ENCODE measurements at regions not wholly inside any gene's neighbourhood (a gene's known extent, or its start where the extent isn't known, plus 50 kb on each side); places are given as distances from the start of the nearest gene placed in this dataset.

DNA sequence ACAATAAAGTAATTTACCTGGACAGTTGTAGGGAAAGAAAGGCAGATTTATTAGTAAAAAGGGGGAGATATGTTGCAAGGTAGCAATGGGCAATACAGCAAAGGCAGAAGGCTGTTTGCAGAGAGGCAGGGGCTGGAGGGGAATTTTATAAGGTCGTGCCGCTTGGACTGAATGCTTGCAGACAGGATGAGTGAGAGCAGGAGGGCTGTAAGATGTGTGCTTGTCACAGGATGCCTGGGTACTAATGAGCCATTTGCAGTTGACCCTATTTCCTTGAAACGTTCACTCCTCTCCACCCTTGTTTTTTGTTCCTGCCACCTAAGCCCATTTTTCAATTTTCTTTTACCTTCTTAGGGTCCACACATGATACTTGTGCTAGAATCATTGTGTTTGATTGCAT lies 214.7 kb downstream of the TRAM1L1 start:
- DNase-seq, result no peak

DNA sequence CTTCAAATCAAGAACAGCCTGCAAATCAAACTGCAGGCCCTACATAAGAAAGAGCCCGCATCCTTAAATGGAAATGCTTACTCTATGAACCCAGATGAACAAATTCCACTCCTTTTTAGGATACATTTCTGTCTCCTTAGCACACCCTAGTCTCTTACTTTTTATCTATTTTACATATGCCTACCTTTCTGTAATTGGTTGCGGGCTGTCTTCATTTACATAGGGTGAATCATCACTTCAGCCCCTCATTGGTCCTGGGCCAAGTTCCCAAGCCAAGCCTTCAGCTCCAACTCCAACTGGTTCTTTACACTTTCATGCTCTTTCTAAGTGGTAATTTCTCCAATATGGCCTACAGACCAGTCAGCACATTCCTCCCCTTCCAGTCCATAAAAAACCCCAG lies 219.3 kb downstream of the TRAM1L1 start:
- DNase-seq, result no peak

DNA sequence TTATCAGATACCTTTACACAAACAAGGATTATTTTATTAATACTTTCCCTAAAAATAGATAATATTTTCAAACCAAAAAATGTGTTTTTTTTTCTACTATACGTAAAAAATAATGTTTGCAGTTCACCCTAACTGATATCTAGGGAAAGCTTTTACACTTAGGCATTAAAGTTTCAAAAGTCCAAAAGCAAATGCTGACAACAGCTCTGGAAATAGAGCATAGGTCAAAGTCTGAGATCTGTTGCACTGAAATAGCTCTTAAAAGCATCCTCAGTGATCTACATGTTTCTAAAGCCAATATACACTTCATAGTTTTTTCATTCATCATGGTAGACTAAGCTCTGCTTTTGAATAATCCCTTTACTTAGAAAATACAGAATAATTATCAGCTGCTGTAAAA lies 222.8 kb downstream of the TRAM1L1 start:
- no peak for DNase-seq

DNA sequence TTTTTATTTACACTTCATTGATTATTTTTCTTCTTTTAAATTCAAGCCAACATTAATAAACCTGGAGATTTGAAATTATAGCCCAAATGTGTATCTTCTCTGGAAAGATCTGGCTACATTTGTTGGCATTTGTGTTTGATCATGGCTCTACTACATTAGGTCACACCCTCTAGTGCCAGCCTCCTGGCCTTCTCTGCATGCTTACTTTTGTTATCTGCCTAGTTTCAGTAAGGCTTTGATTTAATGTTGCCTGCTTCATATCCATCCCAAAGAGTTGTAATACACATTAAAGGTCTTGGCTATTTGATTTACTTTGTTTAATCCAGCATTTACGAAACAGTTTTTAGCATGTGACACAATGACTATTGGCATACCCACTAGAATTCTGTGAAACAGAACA lies 224.5 kb downstream of the TRAM1L1 start:
- no peak for DNase-seq

DNA sequence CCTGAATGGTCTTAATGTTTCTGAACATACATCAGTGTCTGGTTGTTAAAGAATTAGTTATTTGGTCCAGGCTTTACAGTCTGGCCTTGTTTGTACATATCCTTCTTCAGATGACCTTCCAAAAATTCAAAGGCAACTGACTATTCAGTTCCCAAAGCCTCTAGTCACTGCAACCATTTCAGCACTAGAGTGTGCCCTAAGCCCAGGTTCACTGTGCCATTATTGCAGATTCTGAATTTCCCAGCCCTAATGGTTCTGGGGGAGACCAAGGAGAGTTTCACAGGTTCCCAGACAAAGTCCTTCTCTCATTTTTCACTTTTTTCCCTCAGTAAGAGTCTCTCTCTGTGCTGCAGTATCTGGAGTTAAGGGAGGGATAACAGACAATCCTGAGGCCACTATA lies 235.8 kb downstream of the TRAM1L1 start:
- DNase-seq, result no peak

DNA sequence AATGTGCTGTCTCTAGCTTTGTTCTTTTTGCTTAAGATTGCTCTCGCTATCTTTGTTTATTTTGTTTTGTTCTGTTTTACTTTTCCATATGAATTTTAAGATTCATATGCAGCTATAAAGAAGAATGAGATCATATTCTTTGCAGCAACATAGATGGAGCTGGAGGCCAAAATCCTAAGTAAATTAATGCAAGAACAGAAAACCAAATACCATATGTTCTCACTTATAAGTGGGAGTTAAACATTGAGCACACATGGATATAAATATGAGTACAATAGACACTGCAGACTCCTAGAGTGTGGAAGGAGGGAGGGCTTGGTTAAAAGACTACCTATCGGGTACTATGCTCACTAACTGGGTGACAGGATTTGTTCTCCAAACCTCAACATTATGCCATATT lies 237.8 kb downstream of the TRAM1L1 start:
- no peak for DNase-seq

DNA sequence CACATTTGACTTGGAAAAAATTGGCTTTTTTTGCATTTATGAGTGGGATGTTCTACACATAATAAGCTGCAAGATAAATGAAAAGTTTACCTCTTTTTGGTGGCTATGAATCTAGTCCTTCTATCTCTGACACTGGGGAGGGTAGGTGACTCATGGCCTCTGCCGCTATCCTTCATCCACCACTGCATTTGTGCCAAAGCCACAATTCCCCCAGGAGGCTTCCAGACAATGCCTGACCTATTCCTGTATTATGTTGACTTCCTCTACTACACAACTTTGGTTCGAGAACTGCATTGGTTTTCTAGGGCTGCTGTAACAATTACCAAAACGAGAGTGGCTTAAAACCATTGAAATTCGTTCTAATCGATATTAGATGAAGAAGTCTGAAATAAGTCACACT lies 245.6 kb downstream of the TRAM1L1 start:
- DNase-seq, result no peak

DNA sequence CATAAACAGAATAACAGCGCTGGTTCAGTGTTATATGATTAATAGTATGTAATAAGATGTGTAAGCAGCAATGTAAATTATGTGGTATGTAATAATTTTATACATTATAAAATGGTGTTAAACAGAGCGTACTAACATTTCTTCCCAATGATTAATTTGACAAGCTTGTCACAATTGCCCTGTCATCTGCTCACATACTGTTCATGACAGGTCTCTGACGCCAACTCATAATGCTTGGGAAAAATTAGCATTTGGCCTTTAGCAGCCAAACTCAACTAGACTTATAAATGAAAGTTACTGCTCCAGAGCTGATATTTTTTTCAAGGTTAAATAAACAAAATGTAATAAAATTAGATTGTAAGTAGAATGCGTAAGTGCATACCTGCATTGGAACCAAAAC lies 246.8 kb downstream of the TRAM1L1 start:
- DNase-seq, result no peak

DNA sequence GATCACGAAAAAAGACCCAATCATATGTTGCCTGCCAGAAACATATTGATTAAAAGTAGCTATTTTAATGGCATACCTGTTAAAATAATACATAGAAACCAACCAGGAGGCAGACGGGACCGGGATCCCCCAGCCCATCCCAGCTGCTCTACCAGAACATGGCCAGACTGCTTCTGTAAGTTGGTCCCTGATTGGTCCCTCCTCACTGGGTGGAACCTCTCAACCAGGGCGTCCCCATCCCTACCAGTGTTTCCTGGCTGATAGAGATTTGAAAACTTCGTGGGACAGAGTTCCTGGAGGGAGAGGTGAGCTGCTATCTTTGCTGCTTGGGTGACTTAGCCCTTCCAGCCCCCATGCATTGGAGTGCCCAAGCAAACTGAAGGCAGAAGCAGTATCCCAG lies 256.2 kb downstream of the TRAM1L1 start:
- DNase-seq, result no peak

DNA sequence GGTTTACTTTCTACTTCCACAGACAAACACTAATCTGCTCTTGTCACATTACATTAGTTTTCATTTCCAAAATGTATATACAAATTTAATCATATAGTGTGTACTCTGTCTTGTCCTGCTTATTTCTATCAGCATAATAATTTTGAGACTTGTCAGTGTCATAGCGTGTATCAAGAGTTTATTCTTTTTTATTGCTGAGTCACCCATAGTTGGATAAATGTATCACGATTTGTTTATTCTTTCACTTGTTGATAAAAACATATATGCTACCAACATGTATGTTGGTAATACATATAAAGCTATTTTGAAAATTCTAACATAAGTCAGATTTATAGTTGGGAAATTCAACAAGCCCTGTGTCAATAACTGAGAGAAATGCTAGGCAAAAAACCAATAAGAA lies 261.2 kb downstream of the TRAM1L1 start:
- DNase-seq, result no peak

DNA sequence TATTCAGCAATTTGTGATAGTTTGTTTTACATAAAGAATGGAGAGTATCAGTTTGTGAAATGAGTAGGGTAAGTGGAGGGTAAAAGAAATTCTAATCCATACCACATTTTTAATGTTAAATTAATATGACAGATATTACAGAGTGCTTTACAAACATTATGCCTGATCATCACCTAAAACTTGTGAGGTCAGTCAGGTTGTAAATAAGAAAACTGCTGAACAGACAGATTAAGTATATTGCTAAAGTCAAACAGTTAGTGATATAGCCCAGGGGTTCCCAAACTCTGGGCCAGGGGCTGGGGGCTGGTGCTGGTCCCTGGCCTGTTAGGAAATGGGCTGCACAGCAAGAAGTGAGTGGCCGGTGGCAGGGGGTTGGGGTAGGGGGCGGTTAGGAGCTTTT lies 273.6 kb downstream of the TRAM1L1 start:
- DNase-seq, result no peak

DNA sequence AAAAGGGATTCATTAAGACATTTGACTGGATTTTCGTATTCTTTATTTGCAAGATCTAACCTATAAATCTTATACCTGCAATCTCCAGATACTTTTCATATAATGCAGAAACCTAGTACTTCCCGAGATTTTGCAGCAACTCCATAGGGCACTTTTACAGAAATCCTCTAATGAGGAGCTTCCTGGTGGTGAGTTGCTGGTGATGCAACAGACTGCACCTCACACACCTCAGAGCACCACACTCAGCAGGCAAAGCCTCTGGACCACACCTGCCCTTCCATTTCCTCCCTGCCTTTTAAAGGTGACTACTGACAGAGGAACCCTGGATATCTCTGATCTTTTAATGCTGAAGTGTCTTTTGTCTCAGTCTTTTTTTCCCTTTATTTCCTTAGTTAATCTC lies 289.4 kb downstream of the TRAM1L1 start:
- no peak for DNase-seq

DNA sequence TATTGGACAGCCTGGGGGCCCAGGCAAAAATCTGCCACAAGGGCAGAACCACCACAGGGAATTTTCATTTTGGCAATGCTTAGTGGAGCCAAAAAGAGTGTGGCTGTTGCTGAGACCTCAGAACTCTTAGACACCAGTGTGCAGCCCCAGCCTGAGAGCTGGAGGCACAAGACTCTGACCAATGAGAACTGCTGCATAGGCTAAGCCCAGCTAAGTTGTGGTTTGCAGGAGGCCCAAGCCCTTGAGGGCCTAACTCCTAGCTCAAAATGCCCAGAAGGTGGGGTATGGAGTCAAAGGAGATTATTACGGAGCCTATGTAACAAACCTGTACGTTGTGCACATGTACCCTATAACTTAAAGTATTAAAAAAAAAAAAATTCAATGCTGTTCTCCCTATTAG lies 296.7 kb downstream of the TRAM1L1 start:
- DNase-seq, result no peak

DNA sequence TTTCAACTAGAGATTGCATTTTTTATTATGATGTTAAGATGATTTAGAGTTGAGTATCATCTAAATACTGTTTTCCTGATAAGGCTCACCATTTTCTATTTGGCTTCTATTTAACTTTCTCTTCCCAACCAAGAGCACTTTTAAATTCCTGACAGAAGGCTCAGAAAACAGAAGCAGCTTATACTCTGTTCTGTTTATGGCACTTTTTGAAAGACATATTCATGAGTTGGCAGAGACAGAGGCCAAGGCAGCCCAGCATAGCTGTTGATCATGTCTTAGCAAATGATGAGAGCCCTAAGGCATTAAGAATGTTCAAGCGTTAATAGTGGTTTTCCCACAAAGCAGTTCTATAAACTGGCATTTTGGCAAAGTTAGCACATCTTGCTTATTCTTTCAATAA lies 330.3 kb downstream of the TRAM1L1 start:
- no peak for DNase-seq

DNA sequence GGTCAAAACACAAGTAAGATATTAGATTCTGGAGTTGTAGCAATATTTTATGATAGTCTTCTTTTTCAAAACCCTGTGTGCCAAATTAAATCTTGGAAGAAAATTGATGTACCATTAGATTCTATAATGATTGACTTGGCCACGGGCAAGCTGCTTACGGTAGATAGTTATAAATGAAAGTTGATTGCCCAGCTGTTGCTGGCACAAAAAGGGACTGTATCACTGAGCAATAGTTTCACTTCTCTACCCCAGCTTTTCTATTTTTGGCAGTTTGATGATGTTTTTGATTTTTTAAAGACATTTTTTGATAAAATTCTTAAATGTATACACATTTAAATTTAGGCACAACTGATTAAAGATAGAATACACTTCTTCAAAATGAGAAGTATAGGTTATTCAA lies 333.3 kb downstream of the TRAM1L1 start:
- no peak for DNase-seq

DNA sequence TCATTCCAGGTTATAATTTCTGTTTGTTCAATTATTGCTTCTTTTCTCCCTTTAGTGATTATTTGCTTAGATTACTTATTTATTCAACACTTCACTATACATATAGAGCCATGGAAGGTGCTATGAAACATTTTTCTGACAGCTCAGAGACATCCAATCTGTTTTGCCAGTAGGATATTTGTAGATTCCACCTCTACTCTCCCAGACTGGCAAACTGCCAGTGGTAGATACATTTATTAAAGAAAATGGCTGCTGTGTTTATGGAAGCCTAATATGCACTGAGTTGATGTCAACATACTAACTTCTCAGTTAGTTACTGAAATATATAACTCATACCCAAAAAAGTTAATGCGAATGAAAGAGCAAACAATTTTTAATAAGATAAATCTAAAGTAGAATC lies 348.6 kb downstream of the TRAM1L1 start:
- no peak for DNase-seq

DNA sequence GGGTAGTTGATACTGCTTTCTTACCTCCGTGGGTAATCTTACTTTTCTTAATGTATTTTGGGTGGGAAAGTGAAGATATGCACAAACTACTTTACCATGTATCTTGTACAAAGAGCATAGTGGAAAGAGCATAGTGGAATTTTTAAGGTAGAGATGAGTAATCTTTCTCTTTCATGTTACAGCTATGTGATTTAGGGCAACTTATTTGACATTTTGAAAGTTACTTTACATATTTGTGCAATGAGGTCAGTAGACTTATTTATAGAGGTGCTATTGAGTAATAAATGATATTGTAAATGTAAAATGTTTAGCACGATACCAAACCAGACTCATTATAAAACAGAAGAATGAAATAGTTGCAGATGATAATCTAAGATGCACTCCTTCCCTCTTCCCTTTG lies 351.2 kb downstream of the TRAM1L1 start:
- no peak for DNase-seq

DNA sequence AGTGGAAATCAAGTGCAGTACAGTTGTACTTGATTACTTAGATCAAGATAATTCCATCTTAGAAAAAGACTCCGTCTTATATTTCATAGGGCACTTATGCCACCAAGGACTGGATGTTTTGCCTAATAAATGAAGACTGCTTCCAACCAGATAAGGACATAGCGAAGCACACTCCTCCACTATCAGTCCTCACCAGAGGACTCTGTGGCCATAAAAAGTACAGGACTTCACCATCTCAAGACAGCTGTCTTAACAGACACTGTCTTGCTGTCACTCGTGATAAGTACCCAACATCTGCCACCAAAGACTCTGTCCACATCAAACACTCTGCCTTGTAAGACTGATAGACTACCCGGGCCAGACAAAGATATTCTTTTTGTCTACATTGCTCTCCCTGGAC lies 352.0 kb downstream of the TRAM1L1 start:
- no peak for DNase-seq

DNA sequence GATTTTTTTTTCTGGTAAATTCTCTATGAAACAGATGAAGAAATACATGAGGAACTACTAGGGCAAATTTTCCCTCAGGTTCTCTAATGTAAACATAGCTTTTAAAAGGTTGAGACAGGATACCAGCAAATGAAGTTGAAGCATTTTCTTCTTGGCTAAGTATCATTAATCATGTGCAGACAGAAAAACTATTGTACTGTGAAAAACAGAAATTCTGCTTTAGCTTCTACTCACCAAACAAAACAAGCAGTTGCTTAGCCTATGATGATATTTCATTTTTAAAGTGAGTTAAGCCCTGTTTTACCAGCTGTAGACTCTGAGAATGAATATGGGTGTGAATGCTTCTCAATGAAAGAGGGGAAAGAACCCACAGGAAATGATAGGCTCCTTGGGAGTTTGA lies 358.9 kb downstream of the TRAM1L1 start:
- DNase-seq, result no peak

DNA sequence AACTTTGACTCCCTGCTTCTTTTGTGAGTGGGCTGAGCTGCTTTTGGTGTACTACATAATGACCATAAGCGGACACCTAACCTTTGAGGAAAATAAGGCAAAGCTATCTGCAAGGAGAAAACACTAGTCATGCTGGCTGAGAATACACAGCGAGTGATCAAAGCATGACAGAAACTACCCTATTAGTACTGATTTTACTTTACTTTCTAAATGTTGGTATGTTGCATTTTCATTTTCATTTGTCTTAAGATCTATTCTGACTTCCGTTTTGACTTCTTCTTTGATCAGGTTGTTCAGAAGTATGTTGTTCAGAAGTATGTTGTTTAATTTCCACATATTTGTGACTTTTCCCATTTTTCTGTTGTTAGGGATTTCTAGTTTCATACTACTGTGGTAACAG lies 361.1 kb downstream of the TRAM1L1 start:
- no peak for DNase-seq

DNA sequence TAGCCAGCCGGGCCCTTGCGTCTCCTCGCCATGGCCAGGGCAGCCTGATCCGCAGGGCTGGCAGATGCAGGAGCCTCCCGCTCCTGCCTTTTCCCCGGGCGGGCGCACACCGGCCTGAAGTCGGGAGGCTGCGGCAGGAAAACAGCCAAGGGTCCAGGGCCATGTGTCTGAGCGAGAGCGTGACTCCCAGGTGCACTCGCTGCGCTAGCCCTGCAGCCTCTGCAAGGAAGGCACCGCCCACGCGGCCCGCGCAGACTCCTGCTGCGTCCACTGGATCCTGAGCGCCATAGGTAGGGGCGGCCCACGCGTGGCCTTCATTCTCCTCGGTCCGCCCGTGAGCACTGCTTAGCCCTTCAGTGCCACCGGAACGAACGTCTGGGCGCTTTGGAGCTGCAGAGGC lies 379.9 kb downstream of the TRAM1L1 start:
- no peak for DNase-seq

DNA sequence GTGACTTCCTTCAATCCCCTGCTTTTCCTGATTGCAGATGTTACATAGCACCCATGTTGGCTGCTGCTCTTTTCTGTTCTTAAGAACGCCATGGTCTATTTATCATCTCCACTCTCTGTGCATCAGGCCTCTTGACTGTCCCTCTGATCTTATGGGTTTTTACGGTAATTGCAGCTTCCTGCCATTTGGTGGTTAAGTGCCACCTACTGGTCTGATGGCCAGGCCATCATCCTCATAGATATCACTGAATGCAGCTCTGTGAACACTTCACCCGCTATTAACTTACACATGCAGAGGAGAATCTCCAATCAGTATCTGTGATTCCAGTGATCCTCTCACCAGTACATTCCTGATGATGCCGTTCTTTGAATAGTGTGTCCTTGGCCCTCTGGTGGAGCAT lies 382.4 kb downstream of the TRAM1L1 start:
- no peak for DNase-seq

DNA sequence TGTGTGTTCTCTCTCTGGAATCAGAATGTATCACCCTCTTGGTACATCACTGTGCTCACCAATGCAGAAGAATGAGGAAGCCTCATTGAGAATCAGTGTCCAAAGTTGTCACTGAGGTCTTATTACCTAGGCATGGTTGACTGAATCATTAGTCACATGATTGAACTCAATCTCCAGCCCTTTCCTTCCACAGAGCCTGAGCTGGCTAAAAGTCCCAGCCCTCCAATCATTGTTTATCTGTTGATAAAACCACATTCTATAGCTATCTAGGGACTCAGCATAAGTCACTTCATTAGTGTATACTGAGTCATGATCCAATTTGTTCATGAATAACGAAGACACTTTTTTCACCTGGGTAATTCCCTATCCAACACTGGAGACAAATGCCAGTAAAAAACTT lies 396.8 kb downstream of the TRAM1L1 start:
- no peak for DNase-seq

DNA sequence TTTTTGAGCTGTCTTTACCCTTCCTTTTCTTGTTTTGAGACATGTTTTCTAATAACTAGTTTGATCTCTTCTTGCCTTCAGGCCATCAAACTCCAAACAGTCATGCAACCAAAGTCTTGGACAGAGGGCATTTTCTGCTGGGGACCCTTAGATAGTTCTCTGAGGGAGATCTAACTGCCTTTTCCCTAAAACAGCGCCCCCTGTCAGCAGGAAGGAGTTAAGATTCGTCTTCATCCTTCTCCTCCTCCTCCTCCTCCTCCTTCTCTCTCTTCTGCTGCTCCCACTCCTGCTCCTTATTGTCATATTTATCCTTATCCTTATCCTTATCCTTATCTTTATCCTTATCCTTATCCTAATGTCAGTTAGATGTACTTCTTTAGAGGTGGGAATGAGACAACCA lies 417.2 kb downstream of the TRAM1L1 start:
- DNase-seq, result no peak

DNA sequence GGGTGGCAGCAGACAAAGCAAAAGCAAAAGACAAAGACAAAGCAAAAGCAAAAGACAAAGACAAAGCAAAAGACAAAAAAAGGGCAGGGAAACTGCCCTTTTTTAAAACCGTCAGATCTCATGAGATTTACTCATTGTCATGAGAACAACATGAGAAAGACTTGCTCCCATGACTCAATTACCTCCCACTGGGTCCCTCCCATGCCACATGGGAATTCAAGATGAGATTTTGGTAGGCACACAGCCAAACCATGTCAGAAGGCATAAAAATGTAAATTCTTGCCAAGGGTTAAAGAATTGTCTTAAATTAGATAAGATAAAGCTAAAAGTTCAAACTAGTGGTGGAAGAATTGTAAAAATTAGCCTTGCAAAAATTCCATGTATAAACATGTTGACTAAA lies 419.7 kb downstream of the TRAM1L1 start:
- DNase-seq, result no peak

DNA sequence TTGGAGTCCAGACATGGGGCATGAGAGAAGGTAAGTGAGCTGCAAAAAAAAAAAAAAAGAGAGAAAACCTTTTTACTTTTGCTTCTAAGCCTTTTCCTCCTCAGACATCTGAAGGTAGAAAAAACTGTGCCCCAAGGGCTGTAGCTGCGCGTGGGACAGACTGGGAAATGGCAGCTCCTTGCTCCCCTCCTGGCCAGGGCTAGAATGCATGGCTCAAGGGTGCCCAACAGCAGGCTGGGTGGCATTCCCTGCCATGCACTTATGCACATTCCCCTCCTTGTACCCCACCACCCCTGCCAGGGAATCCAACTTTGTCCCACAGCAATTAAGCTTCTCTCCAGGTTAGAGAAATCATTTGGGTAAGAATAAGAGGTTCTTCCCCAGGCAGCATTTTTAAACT lies 421.2 kb downstream of the TRAM1L1 start:
- DNase-seq, result no peak

Data from CD4-positive, alpha-beta T cell treated with Interleukin-21 for 1 hour (primary cell).